NB4 (cell line): ENCODE measurements at regions not wholly inside any gene's neighbourhood (a gene's known extent, or its start where the extent isn't known, plus 50 kb on each side); places are given as distances from the start of the nearest gene placed in this dataset.

ENCODE experiments used
- CTCF ChIP-seq: IDR thresholded peaks from one replicate; pipeline ENCODE4 v1.5.1; 2012; ENCODE audit warnings: low read depth, low read length
- MAX ChIP-seq: IDR thresholded peaks from 2 replicates; pipeline ENCODE4 v1.6.1; 2011; ENCODE audit warnings: low read depth, low read length
- MYC ChIP-seq: IDR thresholded peaks from 2 replicates; pipeline ENCODE4 v1.6.1; 2011; ENCODE audit warnings: low read depth, low read length
- POLR2A ChIP-seq: IDR thresholded peaks from 2 replicates; pipeline ENCODE4 v1.6.1; 2011; ENCODE audit warnings: mild to moderate bottlenecking; ENCODE audit not compliant: insufficient read length; ENCODE audit errors: extremely low read depth

- TF ChIP-seq CTCF, result no peak
- no peak for TF ChIP-seq MYC
- no peak for TF ChIP-seq POLR2A
- no peak for TF ChIP-seq MAX
Observed at GRCh38 chr2:128374001-128374710, 55.5 kb upstream of the HS6ST1 start.
